ENCODE measurements at regions not wholly inside any gene's neighbourhood (a gene's known extent, or its start where the extent isn't known, plus 50 kb on each side); places are given as distances from the start of the nearest gene placed in this dataset.

DNA sequence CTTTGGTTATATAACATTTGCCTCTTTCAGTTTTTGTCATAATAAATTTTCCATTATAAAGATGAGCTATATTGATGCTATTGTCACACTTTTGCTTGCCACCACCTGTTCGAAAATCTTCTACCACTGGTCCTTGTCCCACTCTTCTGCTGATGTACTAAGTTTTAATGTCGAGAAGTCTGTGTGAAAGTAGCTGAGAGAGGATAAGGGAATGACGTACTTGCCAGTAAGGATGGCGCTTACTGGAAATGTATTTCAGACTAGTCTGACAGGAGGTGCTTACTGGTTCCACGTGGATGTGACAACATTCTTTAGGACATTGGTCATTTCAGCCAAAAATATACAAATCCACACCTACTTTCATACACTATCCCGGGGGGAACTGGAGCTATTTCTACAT, 132.7 kb upstream of the NR3C2 start:
- H3K27me3 Mint-ChIP-seq (ENCODE audit: low read depth in 2 of 2): no peaks in the 10 kb centered on the region
- Histone ChIP-seq H3K9me3 (ENCODE audit: control insufficient read depth, insufficient read depth, low read length) (no peaks in the 10 kb centered on the region), H3K4me1 (ENCODE audit: control insufficient read depth, insufficient read depth, low read length) (no peaks in the 10 kb centered on the region), H3K27ac (ENCODE audit: low read length) (no peak overlapping the region), H3K4me3 (ENCODE audit: low read length) (no peak overlapping the region), H3K27me3 (ENCODE audit: control insufficient read depth, insufficient read depth, low read length) (no peaks in the 10 kb centered on the region), H3K36me3 (ENCODE audit: control insufficient read depth, insufficient read depth, low read length) (no peaks in the 10 kb centered on the region)
- intact Hi-C loops (cut with micrococcal nuclease): no loop called here
- no peak for DNase-seq
- no peak for ATAC-seq
- H3K27ac Mint-ChIP-seq: no peak overlapping the region
- H3K4me1 Mint-ChIP-seq: no peaks in the 10 kb centered on the region
- WGBS (ENCODE audit: insufficient coverage): 80% methylated on average over 5 of the region's 6 CpGs
- peaks cover 0 to 2% of the 10 kb centered on the region in 2 donors for H3K9me3 Mint-ChIP-seq
- no peak for TF ChIP-seq CTCF (IDR thresholded peaks at IDR 0.05)
- no peak overlapping the region for H3K4me3 Mint-ChIP-seq
- H3K36me3 Mint-ChIP-seq: no peaks in the 10 kb centered on the region

GRCh38 chr4:148574502-148574901, 132.3 kb upstream of the NR3C2 start:
- ATAC-seq (no peak), DNase-seq (no peak)
- Mint-ChIP-seq H3K36me3 (no peaks in the 10 kb centered on the region), H3K27me3 (ENCODE audit: low read depth in 2 of 2) (no peaks in the 10 kb centered on the region), H3K4me3 (no peak overlapping the region), H3K9me3 (peaks cover 2% of the 10 kb centered on the region in 2 donors), H3K27ac (no peak overlapping the region), H3K4me1 (no peaks in the 10 kb centered on the region)
- 67% methylated on average over 3 of the region's 3 CpGs for WGBS (ENCODE audit: insufficient coverage)
- Histone ChIP-seq H3K27ac (ENCODE audit: low read length) (no peak overlapping the region), H3K4me3 (ENCODE audit: low read length) (no peak overlapping the region), H3K27me3 (ENCODE audit: control insufficient read depth, insufficient read depth, low read length) (no peaks in the 10 kb centered on the region), H3K4me1 (ENCODE audit: control insufficient read depth, insufficient read depth, low read length) (no peaks in the 10 kb centered on the region), H3K36me3 (ENCODE audit: control insufficient read depth, insufficient read depth, low read length) (no peaks in the 10 kb centered on the region), H3K9me3 (ENCODE audit: control insufficient read depth, insufficient read depth, low read length) (no peaks in the 10 kb centered on the region)
- intact Hi-C loops (cut with micrococcal nuclease): no loop called here
- no peak for TF ChIP-seq CTCF (IDR thresholded peaks at IDR 0.05)

DNA sequence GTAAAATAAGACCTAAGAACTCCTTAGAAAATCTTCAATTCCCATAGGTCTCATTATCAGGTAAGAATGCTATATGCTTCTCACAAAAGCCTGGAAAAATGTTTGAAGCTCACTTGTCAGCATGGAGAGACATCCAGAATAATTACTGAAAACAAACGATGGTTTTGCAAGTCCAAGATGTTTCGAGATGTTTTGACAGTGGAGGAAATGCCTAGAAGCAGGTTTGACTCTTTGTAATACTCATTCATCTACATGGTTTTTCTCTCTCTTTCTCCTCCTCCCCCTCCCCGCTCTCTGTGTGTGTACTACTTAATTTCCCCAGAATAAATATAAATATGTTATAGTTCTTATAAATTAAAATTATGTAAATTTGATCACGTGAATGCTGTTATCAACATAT, 131.9 kb upstream of the NR3C2 start:
- 85% methylated on average over 2 of the region's 4 CpGs for WGBS (ENCODE audit: insufficient coverage)
- Mint-ChIP-seq H3K9me3 (peaks cover 2% of the 10 kb centered on the region in 2 donors), H3K27me3 (ENCODE audit: low read depth in 2 of 2) (no peaks in the 10 kb centered on the region), H3K27ac (no peak overlapping the region), H3K36me3 (no peaks in the 10 kb centered on the region), H3K4me3 (no peak overlapping the region), H3K4me1 (no peaks in the 10 kb centered on the region)
- H3K36me3 ChIP-seq (ENCODE audit: control insufficient read depth, insufficient read depth, low read length): no peaks in the 10 kb centered on the region
- no peak for TF ChIP-seq CTCF (IDR thresholded peaks at IDR 0.05)
- no peak for ATAC-seq
- H3K27ac ChIP-seq (ENCODE audit: low read length): no peak overlapping the region
- H3K27me3 ChIP-seq (ENCODE audit: control insufficient read depth, insufficient read depth, low read length): no peaks in the 10 kb centered on the region
- no peak for DNase-seq
- no peaks in the 10 kb centered on the region for H3K9me3 ChIP-seq (ENCODE audit: control insufficient read depth, insufficient read depth, low read length)
- intact Hi-C loops (cut with micrococcal nuclease): no loop called here
- H3K4me1 ChIP-seq (ENCODE audit: control insufficient read depth, insufficient read depth, low read length): no peaks in the 10 kb centered on the region
- H3K4me3 ChIP-seq (ENCODE audit: low read length): no peak overlapping the region

- Mint-ChIP-seq H3K4me1 (no peaks in the 10 kb centered on the region), H3K36me3 (no peaks in the 10 kb centered on the region), H3K27me3 (ENCODE audit: low read depth in 2 of 2) (no peaks in the 10 kb centered on the region), H3K27ac (no peak overlapping the region), H3K4me3 (no peak overlapping the region), H3K9me3 (peaks cover 2% of the 10 kb centered on the region in 2 donors)
- no peak for TF ChIP-seq CTCF (IDR thresholded peaks at IDR 0.05)
- no peak for ATAC-seq
- intact Hi-C loops (cut with micrococcal nuclease): no loop called here
- no peaks in the 10 kb centered on the region for H3K4me1 ChIP-seq (ENCODE audit: control insufficient read depth, insufficient read depth, low read length)
- H3K27ac ChIP-seq (ENCODE audit: low read length): no peak overlapping the region
- H3K36me3 ChIP-seq (ENCODE audit: control insufficient read depth, insufficient read depth, low read length): no peaks in the 10 kb centered on the region
- DNase-seq: no peak
- no peaks in the 10 kb centered on the region for H3K27me3 ChIP-seq (ENCODE audit: control insufficient read depth, insufficient read depth, low read length)
- WGBS (ENCODE audit: insufficient coverage): 72% methylated on average over 3 of the region's 3 CpGs
- no peak overlapping the region for H3K4me3 ChIP-seq (ENCODE audit: low read length)
- H3K9me3 ChIP-seq (ENCODE audit: control insufficient read depth, insufficient read depth, low read length): no peaks in the 10 kb centered on the region
Observed at GRCh38 chr4:148573296-148573695, 131.1 kb upstream of the NR3C2 start.

All from natural killer cell (primary cell).